ENCODE measurements at regions not wholly inside any gene's neighbourhood (a gene's known extent, or its start where the extent isn't known, plus 50 kb on each side); places are given as distances from the start of the nearest gene placed in this dataset.

- no peak for TF ChIP-seq POU6F1 (CRISPR knock-in tag; IDR thresholded peaks at IDR 0.05; ENCODE audit: borderline replicate concordance, low read depth)
- TF ChIP-seq CREB5 (CRISPR knock-in tag; IDR thresholded peaks at IDR 0.05; ENCODE audit: low read depth), result no peak
- peak; percentile 48 for ATAC-seq
Observed at GRCh38 chr3:170811515-170811914, 58.5 kb downstream of the RPL22L1 start.

- peak; percentile 68 for ATAC-seq
- TF ChIP-seq PPARA (CRISPR knock-in tag; IDR thresholded peaks at IDR 0.05; ENCODE audit: borderline replicate concordance) (no peak), POU6F1 (CRISPR knock-in tag; IDR thresholded peaks at IDR 0.05; ENCODE audit: borderline replicate concordance, low read depth) (no peak), TCF4 (CRISPR knock-in tag; IDR thresholded peaks at IDR 0.05; ENCODE audit: borderline replicate concordance) (peak; percentile 62; the same call in 1 of the 2 replicates), SNAI2 (CRISPR knock-in tag; IDR thresholded peaks at IDR 0.05) (no peak), ISL1 (CRISPR knock-in tag; IDR thresholded peaks at IDR 0.05) (peak; percentile 51)
Observed at GRCh38 chr3:170809975-170810357, 60.0 kb downstream of the RPL22L1 start.

GRCh38 chr3:170809007-170809974 is 60.7 kb downstream of the RPL22L1 start:
- peak; percentile 92 for ATAC-seq
- TF ChIP-seq PPARA (CRISPR knock-in tag; IDR thresholded peaks at IDR 0.05; ENCODE audit: borderline replicate concordance) (no peak), SNAI2 (CRISPR knock-in tag; IDR thresholded peaks at IDR 0.05) (no peak), POU6F1 (CRISPR knock-in tag; IDR thresholded peaks at IDR 0.05; ENCODE audit: borderline replicate concordance, low read depth) (no peak), ARNTL (CRISPR knock-in tag; IDR thresholded peaks at IDR 0.05; ENCODE audit: borderline replicate concordance, low read depth) (no peak), RARB (CRISPR knock-in tag; IDR thresholded peaks at IDR 0.05) (no peak), ISL1 (CRISPR knock-in tag; IDR thresholded peaks at IDR 0.05) (no peak), ZFP30 (CRISPR knock-in tag; IDR thresholded peaks at IDR 0.05) (no peak), OSR1 (CRISPR knock-in tag; IDR thresholded peaks at IDR 0.05) (no peak), TOX (CRISPR knock-in tag; IDR thresholded peaks at IDR 0.05; ENCODE audit: borderline replicate concordance) (no peak), ZC3H10 (CRISPR knock-in tag; IDR thresholded peaks at IDR 0.05) (no peak)

- ATAC-seq, result no peak
- TF ChIP-seq CSRNP3 (CRISPR knock-in tag; IDR thresholded peaks at IDR 0.05) (no peak), GLIS3 (CRISPR knock-in tag; IDR thresholded peaks at IDR 0.05) (no peak), PPARA (CRISPR knock-in tag; IDR thresholded peaks at IDR 0.05; ENCODE audit: borderline replicate concordance) (no peak), OSR1 (CRISPR knock-in tag; IDR thresholded peaks at IDR 0.05) (no peak), ZFP30 (CRISPR knock-in tag; IDR thresholded peaks at IDR 0.05) (no peak), BACH2 (CRISPR knock-in tag; IDR thresholded peaks at IDR 0.05; ENCODE audit: borderline replicate concordance) (no peak), ESRRG (CRISPR knock-in tag; IDR thresholded peaks at IDR 0.05) (no peak), ZNF565 (CRISPR knock-in tag; conservative IDR thresholded peaks at IDR 0.05; ENCODE audit: low read depth) (no peak), CSDC2 (CRISPR knock-in tag; IDR thresholded peaks at IDR 0.05) (no peak), ZFP3 (CRISPR knock-in tag; IDR thresholded peaks at IDR 0.05) (no peak), ARNTL (CRISPR knock-in tag; IDR thresholded peaks at IDR 0.05; ENCODE audit: borderline replicate concordance, low read depth) (no peak), CREB5 (CRISPR knock-in tag; IDR thresholded peaks at IDR 0.05; ENCODE audit: low read depth) (no peak), POU6F1 (CRISPR knock-in tag; IDR thresholded peaks at IDR 0.05; ENCODE audit: borderline replicate concordance, low read depth) (no peak), PATZ1 (CRISPR knock-in tag; IDR thresholded peaks at IDR 0.05; ENCODE audit: borderline replicate concordance) (no peak), ZNF70 (CRISPR knock-in tag; IDR thresholded peaks at IDR 0.05) (no peak), ZC3H10 (CRISPR knock-in tag; IDR thresholded peaks at IDR 0.05) (no peak), SNAI2 (CRISPR knock-in tag; IDR thresholded peaks at IDR 0.05) (no peak)
Observed at GRCh38 chr3:170808041-170808440, 62.0 kb downstream of the RPL22L1 start.

All from SK-N-SH treated with all-trans-retinoic acid at 6 μM for 48 hours (cell line).